Calu3 (cell line): ENCODE measurements at regions not wholly inside any gene's neighbourhood (a gene's known extent, or its start where the extent isn't known, plus 50 kb on each side); places are given as distances from the start of the nearest gene placed in this dataset.

Experiments used
- BruUV-seq: library from RNA; stranded (reverse); fragments of 400-500 nt; replicated peaks from 2 replicates; lab custom pipeline; 2021; lab: Mats Ljungman, UMichigan
- CTCF ChIA-PET: fragments of 300-600 bp; sonication (Branson Sonifier 250); formaldehyde crosslinking; loops from one replicate; lab custom pipeline; 2022; ENCODE audit warnings: antibody characterized with exemption; lab: Charles Lee
- DNase-seq: peaks from one replicate; pipeline ENCODE4 v3.0.0; 2022
- H3K27ac Mint-ChIP-seq: one replicate; pipeline ENCODE4 v1.8.0; 2022; ENCODE audit warnings: mixed read lengths; ENCODE audit not compliant: unreplicated experiment
- H3K27me3 Mint-ChIP-seq: one replicate; pipeline ENCODE4 v1.8.0; 2022; ENCODE audit warnings: mixed read lengths; ENCODE audit not compliant: unreplicated experiment
- H3K36me3 Mint-ChIP-seq: one replicate; pipeline ENCODE4 v1.8.0; 2022; ENCODE audit warnings: mild to moderate bottlenecking, moderate library complexity, mixed read lengths; ENCODE audit not compliant: insufficient read depth, unreplicated experiment
- H3K4me1 Mint-ChIP-seq: one replicate; pipeline ENCODE4 v1.8.0; 2022; ENCODE audit warnings: mild to moderate bottlenecking, low read depth, mixed read lengths; ENCODE audit not compliant: unreplicated experiment
- H3K4me3 Mint-ChIP-seq: one replicate; pipeline ENCODE4 v1.8.0; 2022; ENCODE audit warnings: mild to moderate bottlenecking, low read depth, moderate library complexity, mixed read lengths; ENCODE audit not compliant: unreplicated experiment
- H3K9me3 Mint-ChIP-seq: one replicate; pipeline ENCODE4 v1.8.0; 2022; ENCODE audit warnings: low read depth, mixed read lengths; ENCODE audit not compliant: unreplicated experiment
- CTCF ChIP-seq: fragments of 200-600 bp; IDR thresholded peaks from one replicate; pipeline ENCODE4 v1.8.0; 2022; ENCODE audit warnings: antibody characterized with exemption; ENCODE audit not compliant: unreplicated experiment
- intact Hi-C: fragments of 100-400 bp; cut with micrococcal nuclease; formaldehyde crosslinking; loops from one replicate; pipeline ENCODE4 v1.10.0; 2022; ENCODE audit not compliant: unreplicated experiment

- BruUV-seq, result no TSS peak
- Mint-ChIP-seq H3K4me1 (no peaks in the 10 kb centered on the region), H3K27ac (no peak overlapping the region), H3K36me3 (no peaks in the 10 kb centered on the region), H3K27me3 (peaks cover 10% of the 10 kb centered on the region), H3K9me3 (peaks cover 3% of the 10 kb centered on the region), H3K4me3 (no peak overlapping the region)
- DNase-seq, result no peak
- CTCF ChIA-PET, result interaction anchor here (0.6 to 1.3 kb wide), 4 partner anchors 10 to 40 kb away, joined by 3 to 4 read pairs (median 3); no protein-coding TSS in a partner anchor
- no peak for TF ChIP-seq CTCF
- intact Hi-C loops, result no loop called here
Measured at GRCh38 chr6:71107911-71108420, 151.1 kb upstream of the B3GAT2 start.

- Mint-ChIP-seq H3K27me3 (no peaks in the 10 kb centered on the region), H3K27ac (no peak overlapping the region), H3K4me1 (no peaks in the 10 kb centered on the region), H3K4me3 (no peak overlapping the region), H3K9me3 (peaks cover 5% of the 10 kb centered on the region), H3K36me3 (no peaks in the 10 kb centered on the region)
- no peak for DNase-seq
- no TSS peak for BruUV-seq
- intact Hi-C loops, result no loop called here
- no peak for TF ChIP-seq CTCF
- CTCF ChIA-PET, result no interaction called here
Measured at GRCh38 chr6:71114544-71114943, 157.7 kb upstream of the B3GAT2 start.

GRCh38 chr6:71114986-71115385 is 158.1 kb upstream of the B3GAT2 start:
- TF ChIP-seq CTCF, result no peak
- no peak overlapping the region for H3K4me3 Mint-ChIP-seq
- H3K27me3 Mint-ChIP-seq, result no peaks in the 10 kb centered on the region
- H3K27ac Mint-ChIP-seq, result no peak overlapping the region
- peaks cover 5% of the 10 kb centered on the region for H3K9me3 Mint-ChIP-seq
- CTCF ChIA-PET, result no interaction called here
- H3K4me1 Mint-ChIP-seq, result no peaks in the 10 kb centered on the region
- intact Hi-C loops, result no loop called here
- no peaks in the 10 kb centered on the region for H3K36me3 Mint-ChIP-seq
- no peak for DNase-seq
- no TSS peak for BruUV-seq

- no peak for TF ChIP-seq CTCF
- no TSS peak for BruUV-seq
- CTCF ChIA-PET, result interaction anchor here (0.8 kb wide), 1 partner anchor 1196 kb away, joined by 3 read pairs; no protein-coding TSS in a partner anchor
- H3K4me1 Mint-ChIP-seq, result no peaks in the 10 kb centered on the region
- no peak for DNase-seq
- H3K9me3 Mint-ChIP-seq, result peaks cover 5% of the 10 kb centered on the region
- H3K36me3 Mint-ChIP-seq, result no peaks in the 10 kb centered on the region
- H3K27me3 Mint-ChIP-seq, result no peaks in the 10 kb centered on the region
- no peak overlapping the region for H3K4me3 Mint-ChIP-seq
- H3K27ac Mint-ChIP-seq, result no peak overlapping the region
- intact Hi-C loops, result no loop called here
Measured at GRCh38 chr6:71119560-71119959, 162.7 kb upstream of the B3GAT2 start.
